D721Med (cell line): ENCODE measurements at regions not wholly inside any gene's neighbourhood (a gene's known extent, or its start where the extent isn't known, plus 50 kb on each side); places are given as distances from the start of the nearest gene placed in this dataset.

Experiments used
- DNase-seq: peaks from one replicate; pipeline ENCODE4 v3.0.0; 2011; ENCODE audit warnings: low spot score; ENCODE audit not compliant: insufficient read length
- FAIRE-seq: peaks from 2 replicates; lab custom pipeline; 2011; peaks lifted over from hg19 to GRCh38; lab: Jason Lieb, UNC
- CTCF ChIP-seq: IDR thresholded peaks from 2 replicates; pipeline ENCODE4 v1.5.1; 2012; ENCODE audit warnings: mild to moderate bottlenecking, control low read depth; ENCODE audit not compliant: insufficient read depth; ENCODE audit errors: missing control alignments

GRCh38 chr2:146748046-146748445, 1096.8 kb upstream of the ACVR2A start:
- peak; percentile 99 for FAIRE-seq
- no peak for DNase-seq
- no peak for TF ChIP-seq CTCF

- no peak for TF ChIP-seq CTCF
- FAIRE-seq (no peak), DNase-seq (no peak)
Observed at GRCh38 chr2:146741260-146741659, 1103.6 kb upstream of the ACVR2A start.

- no peak for FAIRE-seq
- no peak for TF ChIP-seq CTCF
- DNase-seq: no peak
Observed at GRCh38 chr2:146734821-146735190, 1110.0 kb upstream of the ACVR2A start.

DNA sequence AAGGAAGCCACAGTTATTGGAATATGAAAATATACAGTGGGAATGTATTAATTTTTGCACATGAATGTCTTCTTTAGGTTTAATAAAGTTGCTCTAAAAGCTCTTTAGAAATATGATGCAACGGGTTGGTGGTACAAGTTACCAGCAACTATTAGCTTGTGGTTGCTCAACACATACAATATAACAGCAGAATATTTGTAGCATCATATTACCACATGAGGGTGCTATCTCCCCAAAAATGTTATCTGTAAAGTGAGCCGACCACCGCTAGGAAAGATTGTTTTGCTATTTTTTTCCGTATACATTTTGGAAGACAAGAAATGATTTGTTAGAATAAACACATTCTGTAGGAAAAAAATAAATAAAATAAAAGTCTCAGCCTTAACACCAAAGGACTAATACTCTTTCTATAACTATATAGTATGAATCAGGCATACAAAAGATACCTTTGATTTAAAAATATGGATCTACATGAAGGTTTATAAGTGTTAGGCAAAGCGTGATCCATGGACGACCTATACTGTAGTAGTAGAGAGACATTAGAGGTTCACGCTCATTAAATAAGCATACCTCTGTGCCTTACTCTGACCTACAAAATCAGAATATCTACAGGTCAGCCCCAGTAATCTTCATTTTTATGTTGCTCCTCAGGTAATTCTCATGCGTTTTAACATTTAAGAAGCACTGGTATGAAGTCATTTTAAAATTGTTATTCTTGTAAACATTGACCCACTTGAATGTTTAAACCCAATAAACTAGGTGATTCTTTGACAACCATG, 1110.6 kb upstream of the ACVR2A start:
- FAIRE-seq (peak; percentile 79), DNase-seq (no peak)
- peak; percentile 74 for TF ChIP-seq CTCF

DNA sequence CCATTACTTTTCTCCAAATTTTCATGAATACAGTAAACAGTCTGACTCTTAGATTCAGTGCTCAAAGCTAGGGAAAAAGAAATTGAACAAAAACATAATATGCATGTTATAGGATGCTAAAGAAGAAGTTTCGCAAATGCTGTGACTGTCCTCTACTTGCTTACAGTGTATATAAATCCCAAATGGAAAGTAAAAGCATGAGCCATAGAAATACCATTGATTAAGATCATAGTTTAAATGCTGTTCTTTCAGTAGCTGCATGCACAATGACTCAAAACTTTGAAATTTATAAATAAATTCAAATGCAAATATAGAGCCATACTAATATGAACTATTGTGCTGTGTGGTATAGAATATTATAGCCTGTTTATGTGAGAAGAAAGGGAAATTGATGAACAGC, 1113.9 kb upstream of the ACVR2A start:
- no peak for FAIRE-seq
- no peak for DNase-seq
- TF ChIP-seq CTCF: no peak

GRCh38 chr2:146721486-146721885, 1123.3 kb upstream of the ACVR2A start:
- FAIRE-seq (no peak), DNase-seq (no peak)
- TF ChIP-seq CTCF: no peak

DNA sequence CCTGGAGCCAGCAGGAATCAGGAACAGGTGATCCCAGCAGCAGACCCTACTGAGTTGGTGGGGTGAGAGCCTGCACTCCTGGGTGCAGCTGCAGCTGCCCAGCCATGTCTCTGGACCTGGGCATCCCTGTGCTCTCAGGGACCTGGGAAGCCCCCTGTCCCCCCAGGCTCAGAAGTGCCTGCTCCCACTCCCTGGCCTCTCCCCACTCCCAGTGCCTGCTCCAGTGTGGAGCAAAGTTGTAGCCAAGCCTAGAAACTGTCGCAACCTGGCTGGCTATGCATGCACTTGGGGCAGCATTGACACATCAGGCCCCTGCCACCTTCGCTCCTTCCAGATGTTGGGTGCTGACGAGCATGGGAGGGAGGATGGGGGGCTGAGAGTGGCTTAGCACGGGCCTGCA, 1124.7 kb upstream of the ACVR2A start:
- DNase-seq (no peak), FAIRE-seq (no peak)
- TF ChIP-seq CTCF: no peak
